Astrocyte (in vitro differentiated cells and primary cell): ENCODE measurements at regions not wholly inside any gene's neighbourhood (a gene's known extent, or its start where the extent isn't known, plus 50 kb on each side); places are given as distances from the start of the nearest gene placed in this dataset.

Experiments used
- DNase-seq: peaks from one replicate; pipeline ENCODE4 v3.0.0-alpha.2; 2010; ENCODE audit warnings: low read depth
- FAIRE-seq: peaks from 2 replicates; lab custom pipeline; 2011; peaks lifted over from hg19 to GRCh38; lab: Jason Lieb, UNC
- H2AFZ ChIP-seq: 2 replicates; pipeline ENCODE4 v1.6.0; 2012; ENCODE audit warnings: low read depth, low read length, inconsistent platforms
- H3K27ac ChIP-seq: 2 replicates; pipeline ENCODE4 v1.5.1; 2011; ENCODE audit warnings: low read depth, low read length, inconsistent platforms
- H3K27me3 ChIP-seq: 2 replicates; pipeline ENCODE4 v1.6.0; 2011; ENCODE audit warnings: low read length, inconsistent platforms; ENCODE audit not compliant: insufficient read depth
- H3K36me3 ChIP-seq: 2 replicates; pipeline ENCODE4 v1.5.1; 2011; ENCODE audit warnings: low read length, inconsistent platforms; ENCODE audit not compliant: insufficient read depth
- H3K4me1 ChIP-seq: 2 replicates; pipeline ENCODE4 v1.5.1; 2011; ENCODE audit warnings: low read length, inconsistent platforms; ENCODE audit not compliant: insufficient read depth
- H3K4me2 ChIP-seq: 2 replicates; pipeline ENCODE4 v1.6.0; 2012; ENCODE audit warnings: low read length, inconsistent platforms
- H3K4me3 ChIP-seq: 2 replicates; pipeline ENCODE4 v1.5.1; 2011; ENCODE audit warnings: low read depth, mild to moderate bottlenecking, low read length, inconsistent platforms; ENCODE audit not compliant: insufficient read depth
- H3K79me2 ChIP-seq: 2 replicates; pipeline ENCODE4 v1.6.0; 2012; ENCODE audit warnings: mild to moderate bottlenecking, low read length, inconsistent platforms; ENCODE audit not compliant: insufficient read depth
- H3K9ac ChIP-seq: 2 replicates; pipeline ENCODE4 v1.6.0; 2012; ENCODE audit warnings: mild to moderate bottlenecking, low read length, inconsistent platforms
- H3K9me3 ChIP-seq: 2 replicates; pipeline ENCODE4 v1.5.1; 2012; ENCODE audit warnings: low read depth, mild to moderate bottlenecking, low read length, inconsistent platforms; ENCODE audit not compliant: insufficient read depth
- H4K20me1 ChIP-seq: 2 replicates; pipeline ENCODE4 v1.6.0; 2012; ENCODE audit warnings: low read length, inconsistent platforms; ENCODE audit not compliant: insufficient read depth
- H3K27ac Mint-ChIP-seq: one replicate; pipeline ENCODE4 v1.8.0; 2021; ENCODE audit warnings: mild to moderate bottlenecking, mixed read lengths; ENCODE audit not compliant: unreplicated experiment
- H3K27me3 Mint-ChIP-seq: one replicate; pipeline ENCODE4 v1.8.0; 2021; ENCODE audit warnings: low read depth, mixed read lengths; ENCODE audit not compliant: unreplicated experiment
- H3K36me3 Mint-ChIP-seq: one replicate; pipeline ENCODE4 v1.8.0; 2021; ENCODE audit warnings: low read depth, mixed read lengths; ENCODE audit not compliant: unreplicated experiment
- H3K4me1 Mint-ChIP-seq: one replicate; pipeline ENCODE4 v1.8.0; 2021; ENCODE audit warnings: low read depth, mixed read lengths; ENCODE audit not compliant: unreplicated experiment
- H3K4me3 Mint-ChIP-seq: one replicate; pipeline ENCODE4 v1.8.0; 2021; ENCODE audit warnings: mild to moderate bottlenecking, moderate library complexity, mixed read lengths; ENCODE audit not compliant: unreplicated experiment
- H3K9me3 Mint-ChIP-seq: one replicate; pipeline ENCODE4 v1.8.0; 2021; ENCODE audit warnings: mild to moderate bottlenecking, mixed read lengths; ENCODE audit not compliant: unreplicated experiment
- CTCF ChIP-seq: IDR thresholded peaks from 2 replicates; pipeline ENCODE4 v1.5.1; 2011; ENCODE audit warnings: low read depth, mild to moderate bottlenecking, inconsistent platforms, low read length, moderate library complexity; ENCODE audit not compliant: insufficient read depth
- EZH2 ChIP-seq: IDR thresholded peaks from 2 replicates; pipeline ENCODE4 v1.6.1; 2012; ENCODE audit warnings: mild to moderate bottlenecking, low read length, inconsistent platforms; ENCODE audit not compliant: insufficient read depth

GRCh38 chr11:90564531-90564930 is 341.7 kb upstream of the CHORDC1 start:
- Mint-ChIP-seq H3K9me3 (no peaks in the 10 kb centered on the region), H3K36me3 (no peaks in the 10 kb centered on the region), H3K27me3 (no peaks in the 10 kb centered on the region), H3K27ac (no peak overlapping the region), H3K4me3 (no peak overlapping the region), H3K4me1 (peaks cover 5% of the 10 kb centered on the region)
- Histone ChIP-seq H3K4me2 (no peak overlapping the region), H3K27me3 (no peaks in the 10 kb centered on the region), H3K79me2 (no peaks in the 10 kb centered on the region), H2AFZ (no peak overlapping the region), H3K4me3 (no peak overlapping the region), H3K36me3 (no peaks in the 10 kb centered on the region), H4K20me1 (no peaks in the 10 kb centered on the region), H3K4me1 (no peaks in the 10 kb centered on the region), H3K9ac (no peak overlapping the region), H3K27ac (no peak overlapping the region), H3K9me3 (no peaks in the 10 kb centered on the region)
- no peak for FAIRE-seq
- no peak for DNase-seq
- TF ChIP-seq CTCF = no peak
- TF ChIP-seq EZH2 = no peak

GRCh38 chr11:90558328-90558865 is 335.5 kb upstream of the CHORDC1 start:
- H3K27me3 ChIP-seq = no peaks in the 10 kb centered on the region
- no peak overlapping the region for H3K4me3 ChIP-seq
- Mint-ChIP-seq H3K9me3 (no peaks in the 10 kb centered on the region), H3K4me1 (peaks cover 5% of the 10 kb centered on the region), H3K4me3 (no peak overlapping the region), H3K27me3 (no peaks in the 10 kb centered on the region), H3K27ac (no peak overlapping the region), H3K36me3 (no peaks in the 10 kb centered on the region)
- FAIRE-seq = no peak
- H3K9ac ChIP-seq = no peak overlapping the region
- H4K20me1 ChIP-seq = no peaks in the 10 kb centered on the region
- no peak for DNase-seq
- H3K27ac ChIP-seq = no peak overlapping the region
- H3K9me3 ChIP-seq = no peaks in the 10 kb centered on the region
- no peak overlapping the region for H2AFZ ChIP-seq
- no peak overlapping the region for H3K4me2 ChIP-seq
- H3K79me2 ChIP-seq = no peaks in the 10 kb centered on the region
- H3K36me3 ChIP-seq = no peaks in the 10 kb centered on the region
- H3K4me1 ChIP-seq = no peaks in the 10 kb centered on the region
- TF ChIP-seq EZH2 = no peak
- no peak for TF ChIP-seq CTCF

- Histone ChIP-seq H3K4me2 (no peak overlapping the region), H4K20me1 (no peaks in the 10 kb centered on the region), H3K9ac (no peak overlapping the region), H3K9me3 (no peaks in the 10 kb centered on the region), H3K79me2 (no peaks in the 10 kb centered on the region), H3K27me3 (no peaks in the 10 kb centered on the region), H3K27ac (no peak overlapping the region), H3K4me3 (no peak overlapping the region), H3K36me3 (no peaks in the 10 kb centered on the region), H3K4me1 (no peaks in the 10 kb centered on the region), H2AFZ (no peak overlapping the region)
- H3K36me3 Mint-ChIP-seq = no peaks in the 10 kb centered on the region
- FAIRE-seq (no peak), DNase-seq (no peak)
- no peaks in the 10 kb centered on the region for H3K27me3 Mint-ChIP-seq
- no peaks in the 10 kb centered on the region for H3K9me3 Mint-ChIP-seq
- TF ChIP-seq EZH2 (no peak), CTCF (no peak)
- H3K4me3 Mint-ChIP-seq = no peak overlapping the region
- H3K4me1 Mint-ChIP-seq = peaks cover under 1% of the 10 kb centered on the region
- no peak overlapping the region for H3K27ac Mint-ChIP-seq
Measured at GRCh38 chr11:90556606-90557005, 333.8 kb upstream of the CHORDC1 start.
